GM11168 (cell line): ENCODE measurements at regions not wholly inside any gene's neighbourhood (a gene's known extent, or its start where the extent isn't known, plus 50 kb on each side); places are given as distances from the start of the nearest gene placed in this dataset.

Experiments used
- in situ Hi-C: fragments of 300-500 bp; cut with MboI; formaldehyde crosslinking; loops from one replicate; pipeline ENCODE4 v1.12.0; 2022; ENCODE audit warnings: low sequenced_read_pairs; ENCODE audit not compliant: unreplicated experiment

- in situ Hi-C loops, result no loop called here
Measured at GRCh38 chr20:40497899-40498691, 190.9 kb downstream of the MAFB start.

- in situ Hi-C loops, result no loop called here
Measured at GRCh38 chr20:40495956-40496355, 193.1 kb downstream of the MAFB start.

GRCh38 chr20:40494248-40494647, 194.8 kb downstream of the MAFB start:
- in situ Hi-C loops, result no loop called here

GRCh38 chr20:40493549-40493948, 195.5 kb downstream of the MAFB start:
- in situ Hi-C loops, result no loop called here

- in situ Hi-C loops, result no loop called here
Measured at GRCh38 chr20:40493071-40493470, 196.0 kb downstream of the MAFB start.

- in situ Hi-C loops, result no loop called here
Measured at GRCh38 chr20:40491009-40491590, 197.9 kb downstream of the MAFB start.

- in situ Hi-C loops, result no loop called here
Measured at GRCh38 chr20:40489886-40490285, 199.2 kb downstream of the MAFB start.

- in situ Hi-C loops, result no loop called here
Measured at GRCh38 chr20:40488401-40488800, 200.6 kb downstream of the MAFB start.

GRCh38 chr20:40486297-40486696, 202.7 kb downstream of the MAFB start:
- in situ Hi-C loops, result no loop called here

- in situ Hi-C loops, result no loop called here
Measured at GRCh38 chr20:40481743-40482458, 207.1 kb downstream of the MAFB start.

- in situ Hi-C loops, result no loop called here
Measured at GRCh38 chr20:40481337-40481736, 207.7 kb downstream of the MAFB start.

- in situ Hi-C loops, result no loop called here
Measured at GRCh38 chr20:40477805-40478204, 211.2 kb downstream of the MAFB start.

- in situ Hi-C loops, result no loop called here
Measured at GRCh38 chr20:40476461-40476860, 212.6 kb downstream of the MAFB start.

- in situ Hi-C loops, result no loop called here
Measured at GRCh38 chr20:40472905-40473304, 216.1 kb downstream of the MAFB start.

- in situ Hi-C loops, result no loop called here
Measured at GRCh38 chr20:40471261-40471629, 217.8 kb downstream of the MAFB start.

GRCh38 chr20:40470445-40471260, 218.4 kb downstream of the MAFB start:
- in situ Hi-C loops, result no loop called here

GRCh38 chr20:40468759-40469158, 220.3 kb downstream of the MAFB start:
- in situ Hi-C loops, result no loop called here

GRCh38 chr20:40467703-40468411, 221.2 kb downstream of the MAFB start:
- in situ Hi-C loops, result no loop called here

GRCh38 chr20:40467067-40467466, 222.0 kb downstream of the MAFB start:
- in situ Hi-C loops, result no loop called here

- in situ Hi-C loops, result no loop called here
Measured at GRCh38 chr20:40464731-40465208, 224.3 kb downstream of the MAFB start.
